ENCODE measurements at regions not wholly inside any gene's neighbourhood (a gene's known extent, or its start where the extent isn't known, plus 50 kb on each side); places are given as distances from the start of the nearest gene placed in this dataset.

GRCh38 chrX:149222040-149222439, 283.1 kb downstream of the IDS start:
- Histone ChIP-seq H3K4me3 (replicated peaks in 1 of 4; ENCODE audit: control extremely low read depth in 1 of 4, insufficient read depth in 1 of 4, low read depth in 3 of 4, low read length in 4 of 4) (no peak overlapping the region), H3K9ac (ENCODE audit: insufficient read depth, low read length) (no peak overlapping the region), H2AFZ (ENCODE audit: low read length) (no peak overlapping the region), H3K4me1 (ENCODE audit: control insufficient read depth, extremely low read depth, insufficient read depth, low read length) (no peaks in the 10 kb centered on the region), H3K27me3 (ENCODE audit: control insufficient read depth, insufficient read depth, low read length) (no peaks in the 10 kb centered on the region), H3K27ac (ENCODE audit: insufficient read depth, low read length) (no peak overlapping the region), H3K4me2 (ENCODE audit: extremely low read depth, insufficient read depth, low read length) (no peak overlapping the region), H4K20me1 (ENCODE audit: control insufficient read depth, extremely low read depth, insufficient read depth, low read length) (no peaks in the 10 kb centered on the region), H3K9me3 (ENCODE audit: control insufficient read depth, insufficient read depth, low read depth, low read length) (no peaks in the 10 kb centered on the region), H3K79me2 (ENCODE audit: control insufficient read depth, insufficient read depth, low read length) (no peaks in the 10 kb centered on the region), H3K36me3 (ENCODE audit: control insufficient read depth, insufficient read depth, low read length) (no peaks in the 10 kb centered on the region)
- DNase-seq (ENCODE audit: low read depth in 2 of 2): no peak
- TF ChIP-seq EZH2 (IDR thresholded peaks at IDR 0.05; ENCODE audit: low read length, missing control alignments) (no peak), CTCF (conservative IDR thresholded peaks at IDR 0.05 in 1 of 2, IDR thresholded peaks at IDR 0.05 in 1 of 2; ENCODE audit: low read depth in 1 of 2, low read length in 2 of 2) (no peak)

DNA sequence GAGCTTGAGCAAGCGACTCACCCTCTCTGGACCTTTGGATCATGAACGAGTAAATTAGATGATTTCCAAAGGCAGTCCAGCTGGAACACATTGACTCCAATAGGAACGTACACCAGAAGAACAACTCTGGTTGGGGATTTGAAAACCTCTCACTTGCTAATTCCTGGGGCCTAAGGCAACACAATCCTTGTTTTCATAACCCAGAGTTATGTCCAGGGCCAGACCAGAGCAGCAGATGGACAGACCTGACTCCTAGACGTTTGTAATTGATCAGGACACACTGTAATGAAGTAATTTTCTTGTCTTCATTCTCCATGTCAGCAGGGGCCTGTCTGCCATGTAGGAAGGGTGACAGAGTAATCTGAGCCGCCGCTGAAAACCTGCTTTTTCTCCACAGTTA, 283.9 kb downstream of the IDS start:
- no peaks in the 10 kb centered on the region for H3K9me3 ChIP-seq (ENCODE audit: control insufficient read depth, insufficient read depth, low read depth, low read length)
- H3K4me2 ChIP-seq (ENCODE audit: extremely low read depth, insufficient read depth, low read length): no peak overlapping the region
- no peaks in the 10 kb centered on the region for H3K36me3 ChIP-seq (ENCODE audit: control insufficient read depth, insufficient read depth, low read length)
- no peaks in the 10 kb centered on the region for H3K4me1 ChIP-seq (ENCODE audit: control insufficient read depth, extremely low read depth, insufficient read depth, low read length)
- no peaks in the 10 kb centered on the region for H3K79me2 ChIP-seq (ENCODE audit: control insufficient read depth, insufficient read depth, low read length)
- H2AFZ ChIP-seq (ENCODE audit: low read length): no peak overlapping the region
- TF ChIP-seq EZH2 (IDR thresholded peaks at IDR 0.05; ENCODE audit: low read length, missing control alignments): no peak
- no peak for TF ChIP-seq CTCF (conservative IDR thresholded peaks at IDR 0.05 in 1 of 2, IDR thresholded peaks at IDR 0.05 in 1 of 2; ENCODE audit: low read depth in 1 of 2, low read length in 2 of 2)
- DNase-seq (ENCODE audit: low read depth in 2 of 2): no peak
- no peak overlapping the region for H3K4me3 ChIP-seq (replicated peaks in 1 of 4; ENCODE audit: control extremely low read depth in 1 of 4, insufficient read depth in 1 of 4, low read depth in 3 of 4, low read length in 4 of 4)
- no peaks in the 10 kb centered on the region for H4K20me1 ChIP-seq (ENCODE audit: control insufficient read depth, extremely low read depth, insufficient read depth, low read length)
- H3K27ac ChIP-seq (ENCODE audit: insufficient read depth, low read length): no peak overlapping the region
- H3K9ac ChIP-seq (ENCODE audit: insufficient read depth, low read length): no peak overlapping the region
- no peaks in the 10 kb centered on the region for H3K27me3 ChIP-seq (ENCODE audit: control insufficient read depth, insufficient read depth, low read length)

GRCh38 chrX:149213264-149213663, 291.8 kb downstream of the IDS start:
- no peaks in the 10 kb centered on the region for H3K4me1 ChIP-seq (ENCODE audit: control insufficient read depth, extremely low read depth, insufficient read depth, low read length)
- no peaks in the 10 kb centered on the region for H3K9me3 ChIP-seq (ENCODE audit: control insufficient read depth, insufficient read depth, low read depth, low read length)
- no peak overlapping the region for H3K4me2 ChIP-seq (ENCODE audit: extremely low read depth, insufficient read depth, low read length)
- no peak overlapping the region for H3K4me3 ChIP-seq (replicated peaks in 1 of 4; ENCODE audit: control extremely low read depth in 1 of 4, insufficient read depth in 1 of 4, low read depth in 3 of 4, low read length in 4 of 4)
- no peak overlapping the region for H3K27ac ChIP-seq (ENCODE audit: insufficient read depth, low read length)
- H2AFZ ChIP-seq (ENCODE audit: low read length): no peak overlapping the region
- no peak for DNase-seq (ENCODE audit: low read depth in 2 of 2)
- H3K9ac ChIP-seq (ENCODE audit: insufficient read depth, low read length): no peak overlapping the region
- no peaks in the 10 kb centered on the region for H4K20me1 ChIP-seq (ENCODE audit: control insufficient read depth, extremely low read depth, insufficient read depth, low read length)
- H3K79me2 ChIP-seq (ENCODE audit: control insufficient read depth, insufficient read depth, low read length): no peaks in the 10 kb centered on the region
- TF ChIP-seq CTCF (conservative IDR thresholded peaks at IDR 0.05 in 1 of 2, IDR thresholded peaks at IDR 0.05 in 1 of 2; ENCODE audit: low read depth in 1 of 2, low read length in 2 of 2): no peak
- no peak for TF ChIP-seq EZH2 (IDR thresholded peaks at IDR 0.05; ENCODE audit: low read length, missing control alignments)
- H3K36me3 ChIP-seq (ENCODE audit: control insufficient read depth, insufficient read depth, low read length): no peaks in the 10 kb centered on the region
- H3K27me3 ChIP-seq (ENCODE audit: control insufficient read depth, insufficient read depth, low read length): no peaks in the 10 kb centered on the region
